ENCODE measurements at regions not wholly inside any gene's neighbourhood (a gene's known extent, or its start where the extent isn't known, plus 50 kb on each side); places are given as distances from the start of the nearest gene placed in this dataset.

DNA sequence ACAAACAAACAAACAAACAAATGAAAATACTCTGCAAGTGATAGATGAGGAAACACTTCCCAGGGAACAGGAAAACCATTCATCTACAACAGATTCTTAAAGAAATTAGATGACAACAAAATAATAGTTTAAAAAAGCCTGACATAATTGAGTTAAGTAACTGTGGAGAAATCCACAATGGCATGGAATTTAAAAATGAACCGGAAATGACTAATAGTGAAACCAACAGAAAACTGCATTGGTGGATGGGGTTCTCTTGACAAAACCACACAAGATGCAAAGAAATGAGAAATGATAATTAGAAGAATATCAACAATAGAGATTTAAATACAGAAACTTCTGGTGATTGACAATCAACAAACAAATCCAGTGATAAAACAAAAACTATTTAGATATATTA lies 785.6 kb downstream of the QKI start:
- no peak for DNase-seq

DNA sequence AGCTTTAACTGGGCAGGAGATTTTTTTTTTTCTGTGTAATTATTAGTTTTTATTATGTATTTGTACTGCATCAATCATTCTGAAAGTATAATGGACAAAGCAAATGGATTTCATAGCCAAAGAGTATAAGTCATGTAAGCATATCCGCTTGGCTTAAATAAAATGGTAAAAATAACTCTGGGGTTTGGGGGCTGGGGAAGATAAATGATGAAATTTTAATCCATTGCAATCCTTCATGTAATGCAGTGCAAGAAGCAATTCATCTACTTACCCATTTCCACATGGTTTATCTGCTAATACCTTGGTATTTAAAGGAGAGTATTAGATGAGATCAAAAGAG lies 781.4 kb downstream of the QKI start:
- DNase-seq = no peak

DNA sequence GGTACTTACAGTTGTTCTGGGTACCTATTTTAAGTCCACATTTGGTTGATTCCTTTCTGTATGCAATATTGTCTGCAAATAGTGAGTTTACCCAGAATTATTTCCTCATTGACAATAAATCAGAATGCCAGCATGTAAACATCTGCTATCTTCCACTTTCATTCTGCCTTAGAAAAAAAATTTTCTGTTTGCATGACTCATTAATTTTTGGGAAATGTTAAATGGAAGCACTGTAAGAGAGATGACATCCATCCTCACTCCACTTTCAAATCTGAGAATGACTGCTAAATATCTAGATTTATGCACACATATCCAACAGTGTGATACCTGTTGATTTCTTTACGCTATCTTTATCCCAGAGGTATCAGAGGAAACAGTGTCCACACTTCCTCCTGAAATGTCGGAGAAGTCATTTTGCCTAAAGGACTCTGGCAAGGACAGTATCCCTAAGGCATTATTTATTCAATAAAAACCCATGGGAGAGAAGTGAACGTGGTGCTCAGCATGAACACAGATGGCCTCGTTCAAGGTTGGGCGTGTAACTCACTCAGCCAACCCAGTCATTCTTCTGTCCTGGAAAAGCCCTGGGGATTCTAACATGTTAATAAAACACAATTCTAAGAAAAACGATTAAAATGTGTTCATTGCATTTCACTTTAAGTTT lies 780.9 kb downstream of the QKI start:
- DNase-seq = no peak

DNA sequence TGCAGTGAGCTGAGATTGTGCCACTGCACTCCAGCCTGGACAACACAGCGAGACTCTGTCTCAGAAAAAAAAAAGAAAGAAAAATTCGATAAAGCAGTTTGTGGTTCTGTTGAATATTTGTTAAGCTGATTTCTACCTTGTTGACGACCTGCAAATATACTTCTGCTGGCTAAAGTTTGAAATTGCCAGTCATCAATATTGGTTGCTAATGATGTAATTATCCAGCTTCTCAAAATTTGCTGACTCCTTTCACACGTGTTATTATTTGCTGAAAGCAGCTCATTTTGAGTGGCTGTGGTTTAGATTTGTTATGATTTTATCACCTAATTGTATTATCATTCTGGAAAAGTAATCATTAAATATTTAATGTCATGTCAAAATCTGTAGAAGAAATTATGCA lies 774.3 kb downstream of the QKI start:
- DNase-seq = no peak

DNA sequence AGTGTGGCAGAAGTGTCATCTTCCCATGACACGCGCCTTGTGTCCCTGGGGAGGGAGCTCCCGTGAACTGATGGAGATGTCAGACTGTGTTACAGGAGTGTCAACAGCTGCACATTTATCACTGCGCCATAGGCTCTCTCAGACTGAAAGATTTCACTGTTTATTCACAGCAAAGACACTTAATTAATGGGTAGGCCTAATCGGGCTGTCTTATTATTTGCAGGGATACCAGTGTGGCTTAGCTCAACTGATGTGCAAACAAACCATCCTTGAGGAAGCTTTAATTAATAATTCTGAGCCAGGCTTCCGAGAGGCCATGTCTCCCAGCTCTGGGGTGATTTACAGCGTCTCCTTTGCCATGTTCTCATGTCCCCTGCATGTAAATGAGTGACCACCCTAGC lies 771.0 kb downstream of the QKI start:
- DNase-seq = no peak

DNA sequence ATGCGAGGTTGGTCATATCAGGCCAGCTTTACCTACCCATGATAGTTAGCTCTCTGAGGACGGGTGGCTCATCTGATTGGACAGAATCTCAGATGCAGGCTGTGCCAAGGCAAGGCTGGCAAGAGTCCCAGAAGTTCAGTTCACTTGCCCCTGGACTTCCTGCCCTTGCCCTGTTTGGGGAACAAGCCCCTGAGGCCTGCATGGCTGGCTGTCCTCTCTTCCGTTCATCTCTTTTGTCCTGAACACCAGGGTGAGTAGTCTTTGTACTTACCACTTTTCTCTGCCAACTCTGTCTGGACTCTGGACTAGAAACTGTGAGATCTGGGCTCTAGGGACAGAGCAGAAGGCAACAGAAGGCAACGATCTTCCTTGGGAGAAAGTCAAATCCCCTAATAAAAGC lies 769.9 kb downstream of the QKI start:
- DNase-seq = no peak

DNA sequence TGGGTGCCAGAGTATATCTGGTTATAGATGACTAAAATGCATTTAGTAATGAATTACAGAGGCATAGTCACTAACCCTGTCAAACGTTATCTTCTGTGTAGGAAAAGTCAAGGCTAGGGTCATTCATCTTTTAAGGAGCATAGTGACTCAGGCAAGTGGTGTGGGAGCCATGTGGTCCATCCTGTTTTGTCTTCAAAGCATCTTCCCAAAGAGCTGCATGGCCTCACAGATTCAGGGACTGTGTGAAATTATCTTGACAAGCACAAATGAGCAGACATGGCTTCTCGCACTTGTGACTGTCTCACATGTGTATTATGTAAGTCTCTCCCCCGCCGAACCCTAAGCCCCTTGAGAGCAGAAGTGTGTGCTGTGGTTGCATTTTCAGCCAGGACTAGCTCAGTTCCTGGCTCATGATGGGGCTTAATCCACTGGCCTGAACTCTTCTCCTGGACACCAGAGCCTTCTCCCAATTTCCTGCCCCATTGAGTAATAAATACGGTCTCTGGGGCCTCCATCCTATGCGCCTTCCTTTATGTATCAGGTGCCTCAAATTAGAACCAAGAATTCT lies 769.1 kb downstream of the QKI start:
- no peak for DNase-seq

DNA sequence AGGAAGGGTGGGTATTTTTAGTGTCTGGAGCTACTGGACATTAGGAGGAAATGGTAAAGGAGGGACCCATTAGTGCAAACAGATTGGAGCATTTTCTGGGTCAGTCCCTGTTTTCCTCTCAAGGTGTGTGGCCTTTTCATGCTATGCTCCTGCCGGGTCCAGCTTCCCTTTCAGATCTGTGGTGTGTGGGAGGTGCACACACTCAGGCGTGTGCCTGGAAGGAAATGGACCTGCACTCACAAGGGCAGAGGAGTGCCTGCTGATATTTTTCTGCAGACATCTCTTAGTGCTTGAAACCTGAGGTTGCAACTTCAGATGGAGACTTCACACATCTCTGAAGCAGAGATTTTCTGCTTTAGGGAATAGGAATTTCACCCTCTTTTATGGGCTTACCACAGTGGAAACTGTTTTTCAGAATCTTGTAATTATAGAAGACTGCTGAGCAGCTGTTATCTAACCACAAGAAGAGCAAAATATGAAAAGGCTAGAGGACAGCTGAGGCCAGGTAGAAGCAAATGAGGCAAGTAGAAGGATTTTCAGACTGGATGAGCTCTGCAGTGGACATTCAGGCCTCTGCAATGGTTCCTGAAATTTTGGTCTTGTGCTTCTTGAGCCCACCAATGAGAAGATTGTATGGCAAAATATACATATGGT lies 764.3 kb downstream of the QKI start:
- no peak for DNase-seq

DNA sequence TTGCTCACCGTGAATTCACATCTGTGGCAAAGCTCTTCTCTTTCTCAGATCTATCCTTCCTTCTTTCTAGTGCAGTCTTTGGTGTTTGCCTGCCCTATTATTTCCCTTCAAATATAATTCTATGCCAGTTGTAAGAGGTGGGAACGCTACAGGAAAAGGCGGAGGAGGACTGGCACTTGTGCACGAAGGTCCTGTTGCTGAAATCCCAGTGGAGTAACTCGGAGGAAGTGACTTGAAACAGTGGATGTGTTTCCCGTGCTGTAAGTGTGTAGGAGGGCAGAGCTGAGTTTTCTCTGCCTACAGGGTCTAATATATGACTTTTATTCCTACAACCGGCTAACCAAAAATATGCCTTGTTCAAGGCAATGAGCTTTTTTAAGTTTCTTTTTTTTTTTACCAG lies 754.8 kb downstream of the QKI start:
- DNase-seq = no peak

DNA sequence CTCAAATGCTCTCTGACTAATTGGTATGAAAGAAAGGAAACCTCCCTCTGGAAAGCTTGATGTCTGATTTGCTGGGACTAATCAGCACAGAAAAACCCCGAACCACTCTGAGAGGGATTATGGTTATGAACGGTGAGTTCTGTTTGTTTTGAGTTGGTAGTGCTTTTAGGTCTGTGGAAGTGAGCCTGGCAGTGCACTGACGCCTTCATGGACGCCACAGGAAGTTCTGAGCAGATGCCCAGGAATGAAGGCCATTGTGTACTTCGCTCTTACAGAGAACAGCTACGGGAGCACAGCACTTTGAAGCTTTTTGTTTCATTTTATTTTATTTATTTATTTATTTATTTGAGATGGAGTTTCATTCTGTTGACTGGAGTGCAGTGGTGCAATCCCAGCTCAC lies 754.1 kb downstream of the QKI start:
- no peak for DNase-seq

DNA sequence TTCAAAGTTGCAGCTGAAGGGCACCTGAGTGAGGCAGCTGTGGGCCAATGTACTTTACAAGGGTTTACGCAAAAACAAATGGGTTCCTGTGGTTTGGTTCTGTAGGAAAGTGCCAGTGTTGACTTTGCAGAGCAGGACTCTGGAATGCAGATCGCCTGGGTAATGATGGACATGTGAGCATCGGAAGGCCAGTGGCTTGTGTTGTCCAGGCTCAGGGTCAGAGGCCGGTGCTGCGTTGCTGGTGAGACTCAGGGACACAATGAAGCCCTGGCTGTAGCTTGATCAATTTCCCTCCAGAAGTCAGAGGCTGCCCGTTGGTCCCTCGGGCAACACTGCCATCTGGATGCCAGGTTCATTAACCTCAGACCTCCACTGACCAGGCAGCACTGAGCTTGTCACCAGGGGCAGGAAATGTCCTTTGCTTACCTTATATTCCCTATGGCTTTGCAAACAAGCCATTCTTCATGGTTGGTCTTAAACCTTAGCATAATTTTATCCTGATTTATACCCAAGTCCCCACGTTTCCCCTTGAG lies 753.4 kb downstream of the QKI start:
- no peak for DNase-seq

DNA sequence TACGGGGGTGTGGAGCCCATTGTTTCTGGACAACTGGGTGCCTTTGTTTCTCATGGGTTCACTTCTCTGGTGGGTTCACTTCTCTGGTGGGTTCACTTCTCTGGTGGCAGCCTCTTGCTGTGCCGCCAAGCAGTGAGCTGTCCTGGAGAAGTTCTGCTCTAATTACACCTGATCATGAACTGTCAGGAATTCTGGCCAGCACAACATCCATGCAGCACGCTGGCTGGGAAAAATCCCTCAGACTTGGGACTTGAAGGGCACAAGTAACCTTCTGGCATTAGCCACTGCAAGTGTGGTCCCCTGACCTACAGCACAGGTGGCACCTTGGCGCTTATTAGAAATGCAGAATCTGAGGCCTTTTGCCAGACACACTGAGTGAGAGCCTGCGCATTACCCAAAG lies 752.5 kb downstream of the QKI start:
- no peak for DNase-seq

DNA sequence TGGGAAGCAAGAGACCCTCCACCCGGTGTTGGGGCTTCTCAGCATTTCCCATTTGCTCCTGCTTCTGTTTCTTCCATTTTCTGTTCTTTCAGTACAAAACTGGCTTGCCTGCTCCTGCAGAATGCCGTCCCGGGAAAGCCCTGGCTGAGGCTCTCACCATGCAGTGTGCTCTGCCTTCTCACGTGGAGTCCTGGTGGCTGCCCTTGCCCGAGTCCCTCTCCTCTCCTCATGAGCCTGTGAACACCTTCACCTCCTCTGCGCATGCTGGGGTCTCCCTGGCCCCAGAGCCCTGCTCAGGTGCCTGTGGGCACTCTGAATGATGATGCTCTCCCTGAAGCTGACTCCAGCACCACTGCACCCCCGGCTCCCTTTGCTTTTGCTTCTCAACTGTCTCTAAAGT lies 752.0 kb downstream of the QKI start:
- DNase-seq = no peak

DNA sequence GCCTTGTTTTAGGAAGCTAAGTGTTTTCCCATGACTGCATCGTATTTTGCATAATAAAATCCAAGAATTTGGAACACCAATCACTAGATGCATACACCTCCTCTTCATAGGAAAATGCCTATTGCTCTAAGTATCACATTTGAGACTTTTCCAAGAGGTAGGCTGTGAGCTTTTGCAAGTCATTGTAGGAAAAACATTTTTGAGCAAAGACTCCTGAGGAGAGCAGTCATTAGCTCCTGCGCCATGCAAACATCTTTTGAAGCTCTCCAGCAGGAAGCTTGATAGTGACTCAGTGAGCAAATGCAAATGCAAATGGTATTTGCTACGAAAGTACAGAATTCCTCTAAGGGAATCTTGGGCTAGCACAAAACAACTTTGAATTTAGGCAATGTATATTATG lies 750.4 kb downstream of the QKI start:
- DNase-seq = no peak

DNA sequence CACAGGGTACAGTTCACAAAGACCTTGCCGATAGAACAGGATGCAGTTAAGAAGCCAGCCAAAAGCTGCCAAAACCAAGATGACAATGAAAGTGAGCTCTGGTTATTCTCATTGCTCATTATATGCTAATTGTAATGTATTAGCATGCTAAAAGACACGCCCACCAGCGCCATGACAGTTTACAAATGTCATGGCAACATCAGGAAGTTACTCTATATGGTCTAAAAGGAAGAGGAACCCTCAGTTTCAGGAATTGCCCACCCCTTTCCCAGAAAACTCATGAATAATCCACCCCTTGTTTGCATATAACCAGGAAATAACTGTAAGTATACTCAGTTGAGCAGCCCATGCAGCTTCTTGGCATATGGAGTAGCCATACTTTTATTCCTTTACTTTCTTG lies 748.7 kb downstream of the QKI start:
- no peak for DNase-seq

DNA sequence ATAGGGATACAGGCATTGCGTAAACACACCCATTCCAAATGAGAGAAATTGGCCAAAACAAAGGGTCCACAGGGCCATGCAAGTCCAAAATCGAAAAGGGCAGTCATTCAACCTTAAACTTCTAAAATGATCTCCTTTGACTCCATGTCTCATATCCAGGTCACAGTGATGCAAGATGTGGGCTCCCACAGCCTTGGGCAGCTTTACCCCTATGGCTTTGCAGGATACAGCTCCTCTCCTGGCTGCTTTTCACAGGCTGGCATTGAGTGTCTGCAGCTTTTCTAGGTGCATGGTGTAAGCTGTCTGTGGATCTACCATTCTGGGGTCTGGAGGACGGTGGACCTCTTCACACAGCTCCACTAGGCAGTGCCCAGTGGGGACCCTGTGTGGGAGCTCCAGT lies 744.5 kb downstream of the QKI start:
- no peak for DNase-seq

DNA sequence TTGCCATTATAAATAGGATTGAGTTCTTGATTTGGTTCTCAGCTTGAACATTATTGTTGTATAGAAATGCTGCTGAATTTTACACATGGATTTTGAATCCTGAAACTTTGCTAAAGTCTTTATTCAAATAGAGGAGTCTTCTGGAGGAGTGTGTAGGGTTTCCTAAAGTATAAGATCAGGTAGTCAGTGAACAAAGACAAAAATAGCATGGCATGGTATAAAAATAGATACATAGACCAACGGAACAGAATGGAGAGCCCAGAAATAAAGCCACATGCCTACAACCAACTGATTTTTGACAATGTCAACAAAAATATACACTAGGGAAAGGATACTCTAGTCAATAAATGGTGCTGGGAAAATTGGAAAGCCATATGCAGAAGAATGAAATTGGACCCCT lies 740.1 kb downstream of the QKI start:
- DNase-seq = no peak

DNA sequence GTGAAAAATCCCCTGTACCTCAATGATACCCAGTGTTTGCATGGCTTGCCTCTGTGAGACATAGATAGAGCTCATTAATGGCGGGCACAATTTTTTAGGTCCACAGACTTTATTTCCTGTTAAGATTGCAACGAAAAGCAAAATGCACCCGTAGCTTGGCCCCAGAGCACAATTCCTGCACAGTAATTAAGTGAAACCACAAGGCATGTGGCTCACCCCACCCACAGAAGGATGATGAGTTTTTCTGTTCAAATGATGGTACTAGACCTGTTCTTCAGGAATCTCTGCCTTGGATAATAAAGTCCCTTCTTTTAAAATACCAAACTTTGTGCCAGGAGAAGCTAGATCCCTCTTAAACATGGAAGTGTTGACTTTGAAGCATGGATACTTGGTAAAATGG lies 738.1 kb downstream of the QKI start:
- DNase-seq = no peak

DNA sequence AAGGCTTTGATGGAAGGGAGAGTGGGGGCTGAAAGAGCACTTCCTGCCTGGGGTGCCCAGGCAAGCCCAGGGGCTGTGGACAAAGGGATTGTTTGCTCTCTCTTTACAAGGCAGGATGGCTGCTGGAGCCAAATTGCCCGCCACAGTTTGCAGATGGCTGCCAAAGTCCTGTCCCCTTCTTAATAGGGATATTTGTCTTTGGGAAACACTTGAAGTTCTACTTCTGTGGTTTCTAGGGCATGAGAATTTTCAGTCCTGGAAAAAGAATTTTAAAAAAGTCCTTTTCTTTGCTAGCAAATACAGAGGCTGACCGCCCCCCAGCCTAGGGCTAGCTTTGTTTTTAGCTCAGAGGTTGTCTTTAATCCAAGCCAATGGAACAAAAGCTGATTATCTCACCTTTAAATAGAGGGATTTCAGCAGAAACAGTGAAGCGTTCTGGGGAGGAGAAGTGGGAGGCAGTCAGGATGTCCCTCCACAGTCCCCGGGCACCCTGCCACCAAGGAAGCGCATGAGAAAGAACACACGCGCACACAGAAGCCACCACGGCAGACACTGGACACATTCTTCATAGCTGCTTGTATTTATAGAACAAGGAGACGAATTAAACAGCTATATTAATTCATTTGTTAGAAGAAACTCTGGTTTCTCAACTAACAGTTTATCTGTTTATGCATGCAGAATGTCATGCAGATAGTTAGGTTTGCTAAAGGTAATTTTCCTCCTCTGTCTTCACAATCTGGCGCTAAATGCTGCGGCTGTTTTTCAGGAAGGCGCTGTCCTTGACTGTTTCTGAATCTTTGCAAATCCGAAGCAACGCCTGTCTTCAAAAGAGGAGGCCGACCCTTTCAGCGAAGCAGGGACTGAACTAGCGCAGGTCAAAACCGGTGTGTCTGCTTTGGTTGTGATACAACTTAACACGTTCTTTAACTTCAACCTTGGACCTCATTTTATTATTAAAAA lies 736.9 kb downstream of the QKI start:
- no peak for DNase-seq

DNA sequence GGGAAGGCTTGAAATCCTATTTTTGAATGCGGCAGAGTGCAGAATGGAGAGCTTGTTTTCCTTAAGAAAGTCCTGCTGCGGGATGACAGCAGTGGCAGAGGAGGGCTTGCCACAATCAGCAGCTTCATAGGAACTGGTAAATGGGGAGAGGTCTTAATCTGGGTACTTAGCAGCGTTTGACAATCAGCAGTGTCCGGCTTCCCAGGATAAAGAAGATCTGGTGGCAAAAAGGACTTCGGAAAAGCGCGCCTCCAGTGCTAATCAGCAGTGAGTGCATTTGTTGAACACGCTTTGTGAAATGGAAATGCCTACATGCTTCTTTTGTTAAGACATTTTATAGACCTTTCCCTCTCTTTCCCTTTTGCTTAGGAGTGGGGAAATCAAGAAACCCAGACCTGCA lies 735.7 kb downstream of the QKI start:
- no peak for DNase-seq

DNA sequence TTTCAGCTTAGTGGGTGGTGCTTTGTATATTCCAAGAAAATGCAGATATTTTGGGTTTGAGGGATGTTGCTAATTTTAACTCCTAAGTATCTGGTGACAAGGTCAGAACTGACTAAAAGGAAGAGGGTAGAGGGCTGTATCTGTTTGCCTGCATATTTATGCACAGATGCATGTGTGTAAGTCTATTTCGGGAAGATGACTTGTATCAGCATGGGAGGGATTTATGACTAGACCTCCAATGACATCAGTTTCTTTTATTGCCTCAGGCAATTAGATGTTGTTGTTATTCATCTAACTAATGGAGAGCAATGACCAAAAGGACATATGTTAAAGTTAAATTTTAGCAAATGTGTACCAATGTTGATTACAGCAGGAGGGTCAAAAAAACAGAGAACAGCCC lies 734.3 kb downstream of the QKI start:
- DNase-seq = no peak

DNA sequence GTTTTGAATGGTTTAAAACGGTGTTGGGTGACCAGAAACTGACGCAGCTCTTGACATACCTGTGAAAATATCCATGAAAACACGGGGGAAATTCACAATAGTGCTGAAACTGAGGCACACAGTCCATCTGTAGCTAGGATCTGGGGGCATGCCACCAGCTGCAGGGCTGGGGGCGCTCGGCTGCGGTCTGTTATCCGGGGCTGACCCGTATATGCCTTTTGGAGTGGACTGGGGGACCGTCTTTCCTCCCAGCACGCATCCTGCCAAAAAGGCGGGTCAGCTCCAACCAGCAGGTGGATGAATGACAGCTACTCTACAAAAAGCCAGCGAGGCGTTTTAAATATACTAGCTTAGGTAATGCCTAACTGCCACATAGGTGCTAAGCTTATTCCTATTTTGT lies 729.8 kb downstream of the QKI start:
- no peak for DNase-seq

DNA sequence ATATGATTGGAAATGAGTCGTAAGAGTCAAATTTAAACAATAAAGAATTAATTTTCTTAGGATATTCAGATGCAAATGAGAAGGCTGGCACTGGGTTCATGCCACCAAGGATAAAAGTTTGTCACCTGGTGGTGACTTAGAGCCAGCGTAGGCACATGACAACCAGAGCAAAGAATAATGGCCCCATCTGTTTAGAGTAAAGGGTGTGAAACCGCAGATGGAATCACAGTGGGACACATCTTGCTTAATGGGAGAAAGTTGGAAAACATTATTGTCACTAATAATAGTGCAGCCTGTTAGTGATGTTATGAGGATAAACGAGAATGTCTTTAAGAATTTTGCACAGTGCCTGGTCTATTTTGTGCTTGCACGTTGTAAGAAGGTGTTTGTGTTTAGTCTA lies 727.8 kb downstream of the QKI start:
- DNase-seq = no peak
